CD14-positive monocyte (primary cell): ENCODE measurements at regions not wholly inside any gene's neighbourhood (a gene's known extent, or its start where the extent isn't known, plus 50 kb on each side); places are given as distances from the start of the nearest gene placed in this dataset.

Source experiments
- DNase-seq, 3 donors: peaks; one replicate each; pipeline ENCODE4 v3.0.0-alpha.2; 2011 to 2022
- H2AFZ ChIP-seq: 2 replicates; pipeline ENCODE4 v1.6.0; 2012; ENCODE audit warnings: mild to moderate bottlenecking, low read depth, low read length, inconsistent platforms; ENCODE audit not compliant: insufficient read depth, poor library complexity, severe bottlenecking
- H3K27ac ChIP-seq, 2 donors: 1 replicate in 1 of 2; 2 replicates in 1 of 2; pipeline ENCODE4 v1.5.1; 2012 to 2013; ENCODE audit warnings: low read length in 2 of 2, control low read depth in 1 of 2, inconsistent platforms in 1 of 2, low read depth in 1 of 2, mild to moderate bottlenecking in 1 of 2
- H3K27me3 ChIP-seq, 2 donors: one replicate each; pipeline versions ENCODE4 v1.6.0 to v1.6.1; 2011 to 2013; ENCODE audit warnings: low read length in 2 of 2; ENCODE audit not compliant: control insufficient read depth in 2 of 2, insufficient read depth in 2 of 2
- H3K36me3 ChIP-seq, 2 donors: replicated peaks in 1 of 2; 1 replicate in 1 of 2; 2 replicates in 1 of 2; pipeline versions ENCODE4 v1.5.1 to v1.6.1; 2012 to 2013; ENCODE audit warnings: low read length in 2 of 2, control low read depth in 1 of 2, inconsistent platforms in 1 of 2, mild to moderate bottlenecking in 1 of 2; ENCODE audit not compliant: insufficient read depth in 2 of 2, control insufficient read depth in 1 of 2
- H3K4me1 ChIP-seq, 2 donors: 1 replicate in 1 of 2; 2 replicates in 1 of 2; pipeline versions ENCODE4 v1.5.1 to v1.6.1; 2012 to 2013; ENCODE audit warnings: low read length in 2 of 2, control low read depth in 1 of 2, inconsistent platforms in 1 of 2, mild to moderate bottlenecking in 1 of 2, moderate library complexity in 1 of 2; ENCODE audit not compliant: insufficient read depth in 2 of 2, control insufficient read depth in 1 of 2
- H3K4me2 ChIP-seq: replicated peaks from 2 replicates; pipeline ENCODE3; 2012; ENCODE audit warnings: low read length, moderate library complexity, mild to moderate bottlenecking; ENCODE audit not compliant: poor library complexity, severe bottlenecking; ENCODE audit errors: extremely low read depth
- H3K4me3 ChIP-seq, 3 experiments: fragments of 200-600 bp in 1 of 3; sonication (generic) in 1 of 3; replicated peaks in 1 of 3; 1 replicate in 2 of 3; 2 replicates in 1 of 3; pipeline ENCODE4 v1.5.1; 2011 to 2013; ENCODE audit warnings: low read length in 3 of 3, mild to moderate bottlenecking in 3 of 3, control low read depth in 2 of 3, low read depth in 2 of 3, inconsistent platforms in 1 of 3, moderate library complexity in 1 of 3
- H3K79me2 ChIP-seq: 2 replicates; pipeline ENCODE4 v1.6.0; 2012; ENCODE audit warnings: mild to moderate bottlenecking, control low read depth, inconsistent platforms, low read length, moderate library complexity; ENCODE audit not compliant: insufficient read depth
- H3K9ac ChIP-seq: 2 replicates; pipeline ENCODE4 v1.6.0; 2017; ENCODE audit warnings: low read length, mild to moderate bottlenecking; ENCODE audit not compliant: insufficient read depth, poor library complexity, severe bottlenecking
- H3K9me3 ChIP-seq, 2 donors: replicated peaks in 1 of 2; 1 replicate in 1 of 2; 2 replicates in 1 of 2; pipeline versions ENCODE4 v1.5.1 to v1.6.1; 2012 to 2013; ENCODE audit warnings: low read length in 2 of 2, control low read depth in 1 of 2; ENCODE audit not compliant: control insufficient read depth in 1 of 2, insufficient read depth in 1 of 2
- H4K20me1 ChIP-seq: 2 replicates; pipeline ENCODE4 v1.6.0; 2012; ENCODE audit warnings: mild to moderate bottlenecking, low read length, control low read depth, moderate library complexity; ENCODE audit not compliant: insufficient read depth
- H3K27ac Mint-ChIP-seq, 7 donors: one replicate each; pipeline ENCODE4 v1.8.0; 2020; ENCODE audit warnings: mild to moderate bottlenecking in 7 of 7, mixed read lengths in 7 of 7, moderate library complexity in 6 of 7, inconsistent platforms in 2 of 7
- H3K27me3 Mint-ChIP-seq, 3 donors: one replicate each; pipeline ENCODE4 v1.8.0; 2021 to 2022; ENCODE audit warnings: low read depth in 3 of 3, mild to moderate bottlenecking in 3 of 3, mixed read lengths in 3 of 3, moderate library complexity in 3 of 3, inconsistent platforms in 1 of 3
- H3K36me3 Mint-ChIP-seq, 2 donors: one replicate each; pipeline ENCODE4 v1.8.0; 2020; ENCODE audit warnings: mixed read lengths in 2 of 2, inconsistent platforms in 1 of 2, mild to moderate bottlenecking in 1 of 2
- H3K4me1 Mint-ChIP-seq: one replicate; pipeline ENCODE4 v1.8.0; 2020; ENCODE audit warnings: mild to moderate bottlenecking, mixed read lengths
- H3K4me3 Mint-ChIP-seq, 2 donors: one replicate each; pipeline ENCODE4 v1.8.0; 2020; ENCODE audit warnings: mild to moderate bottlenecking in 2 of 2, mixed read lengths in 2 of 2, moderate library complexity in 1 of 2
- H3K9me3 Mint-ChIP-seq, 7 donors: one replicate each; pipeline ENCODE4 v1.8.0; 2020 to 2022; ENCODE audit warnings: mixed read lengths in 7 of 7, mild to moderate bottlenecking in 6 of 7, moderate library complexity in 6 of 7, inconsistent platforms in 2 of 7
- WGBS: methylation state at CpG from one replicate; pipeline ENCODE4 v1.1.5; 2013; ENCODE audit warnings: missing lambda C conversion rate; ENCODE audit not compliant: insufficient coverage; 5-methylcytosine and 5-hydroxymethylcytosine counted together
- intact Hi-C, 2 donors: fragments of 100-400 bp; cut with micrococcal nuclease; formaldehyde crosslinking; loops; one replicate each; pipeline versions ENCODE4 v1.15.0 to v1.15.1; 2023
- TF ChIP-seq, protein P1 (sequence below): fragments of 200-600 bp; IDR thresholded peaks from one replicate; pipeline ENCODE4 v1.8.0; 2022; ENCODE audit warnings: antibody characterized with exemption, mild to moderate bottlenecking

DNA sequence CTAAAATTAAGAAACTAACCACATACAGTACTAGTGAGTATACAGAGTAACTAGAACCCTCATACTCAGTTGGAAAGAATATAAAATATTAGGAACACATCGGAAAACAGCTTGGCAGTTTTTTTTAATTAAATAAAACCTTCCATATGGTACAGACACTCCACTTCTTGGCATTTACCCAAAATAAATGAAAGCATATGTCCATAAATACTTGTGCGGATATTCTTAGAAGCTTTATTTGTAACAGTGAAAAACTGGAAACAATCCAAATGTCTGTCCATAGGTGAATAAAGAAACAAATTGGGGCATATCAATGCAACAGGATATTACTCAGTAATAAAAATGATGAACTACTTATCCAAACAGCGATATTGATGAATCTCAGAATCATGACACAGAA is 410.0 kb downstream of the HTR7 start:
- no peak for DNase-seq
- no peaks in the 10 kb centered on the region for H3K36me3 ChIP-seq
- intact Hi-C loops = no loop called here
- no peaks in the 10 kb centered on the region for H3K79me2 ChIP-seq
- H3K4me3 ChIP-seq = no peak overlapping the region
- no peak overlapping the region for H3K4me2 ChIP-seq
- TF ChIP-seq, protein P1, sequence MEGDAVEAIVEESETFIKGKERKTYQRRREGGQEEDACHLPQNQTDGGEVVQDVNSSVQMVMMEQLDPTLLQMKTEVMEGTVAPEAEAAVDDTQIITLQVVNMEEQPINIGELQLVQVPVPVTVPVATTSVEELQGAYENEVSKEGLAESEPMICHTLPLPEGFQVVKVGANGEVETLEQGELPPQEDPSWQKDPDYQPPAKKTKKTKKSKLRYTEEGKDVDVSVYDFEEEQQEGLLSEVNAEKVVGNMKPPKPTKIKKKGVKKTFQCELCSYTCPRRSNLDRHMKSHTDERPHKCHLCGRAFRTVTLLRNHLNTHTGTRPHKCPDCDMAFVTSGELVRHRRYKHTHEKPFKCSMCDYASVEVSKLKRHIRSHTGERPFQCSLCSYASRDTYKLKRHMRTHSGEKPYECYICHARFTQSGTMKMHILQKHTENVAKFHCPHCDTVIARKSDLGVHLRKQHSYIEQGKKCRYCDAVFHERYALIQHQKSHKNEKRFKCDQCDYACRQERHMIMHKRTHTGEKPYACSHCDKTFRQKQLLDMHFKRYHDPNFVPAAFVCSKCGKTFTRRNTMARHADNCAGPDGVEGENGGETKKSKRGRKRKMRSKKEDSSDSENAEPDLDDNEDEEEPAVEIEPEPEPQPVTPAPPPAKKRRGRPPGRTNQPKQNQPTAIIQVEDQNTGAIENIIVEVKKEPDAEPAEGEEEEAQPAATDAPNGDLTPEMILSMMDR = no peak
- no peak overlapping the region for H2AFZ ChIP-seq
- Mint-ChIP-seq H3K9me3 (peaks cover 0 to 3% (median 0%) of the 10 kb centered on the region in 7 donors), H3K27ac (no peak overlapping the region), H3K4me1 (no peaks in the 10 kb centered on the region), H3K27me3 (no peaks in the 10 kb centered on the region), H3K36me3 (no peaks in the 10 kb centered on the region), H3K4me3 (no peak overlapping the region)
- no peak overlapping the region for H3K9ac ChIP-seq
- no peak overlapping the region for H3K27ac ChIP-seq
- WGBS = no CpG with 5 or more reads among the region's 3 CpGs
- no peaks in the 10 kb centered on the region for H3K9me3 ChIP-seq
- H3K4me1 ChIP-seq = no peaks in the 10 kb centered on the region
- no peaks in the 10 kb centered on the region for H3K27me3 ChIP-seq
- H4K20me1 ChIP-seq = no peaks in the 10 kb centered on the region

DNA sequence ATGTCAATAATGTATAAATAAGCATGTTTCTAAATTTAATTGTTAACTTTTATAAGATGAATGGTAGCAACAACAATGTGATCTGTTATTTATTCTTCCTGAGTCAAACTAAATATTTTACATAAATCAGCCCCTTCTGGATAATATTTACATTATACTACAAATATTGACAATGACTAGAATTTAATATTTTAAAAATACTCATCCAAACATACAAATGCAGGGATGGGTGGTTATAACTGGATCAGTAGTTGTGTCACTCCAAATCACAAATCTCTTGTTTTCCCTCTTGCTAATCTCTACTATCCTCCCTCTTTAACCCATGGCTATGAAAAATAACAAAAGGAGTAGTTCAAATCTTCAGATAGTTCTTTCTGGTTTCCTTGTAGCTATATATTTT is 407.0 kb downstream of the HTR7 start:
- H4K20me1 ChIP-seq = no peaks in the 10 kb centered on the region
- TF ChIP-seq, protein P1 = no peak
- no peaks in the 10 kb centered on the region for H3K9me3 ChIP-seq
- H3K27me3 ChIP-seq = no peaks in the 10 kb centered on the region
- no peak overlapping the region for H3K27ac ChIP-seq
- DNase-seq = no peak
- no peak overlapping the region for H3K4me2 ChIP-seq
- H3K27ac Mint-ChIP-seq = no peak overlapping the region
- no peak overlapping the region for H3K9ac ChIP-seq
- H2AFZ ChIP-seq = no peak overlapping the region
- H3K79me2 ChIP-seq = no peaks in the 10 kb centered on the region
- intact Hi-C loops = no loop called here
- no peak overlapping the region for H3K4me3 ChIP-seq
- H3K4me1 Mint-ChIP-seq = no peaks in the 10 kb centered on the region
- no peaks in the 10 kb centered on the region for H3K36me3 ChIP-seq
- H3K4me1 ChIP-seq = no peaks in the 10 kb centered on the region
- peaks cover 0 to 3% (median 2%) of the 10 kb centered on the region in 7 donors for H3K9me3 Mint-ChIP-seq
- H3K36me3 Mint-ChIP-seq = no peaks in the 10 kb centered on the region
- no peak overlapping the region for H3K4me3 Mint-ChIP-seq
- no peaks in the 10 kb centered on the region for H3K27me3 Mint-ChIP-seq
